ENCODE measurements at regions not wholly inside any gene's neighbourhood (a gene's known extent, or its start where the extent isn't known, plus 50 kb on each side); places are given as distances from the start of the nearest gene placed in this dataset.

GRCh38 chr13:33372251-33372919 lies 86.8 kb upstream of the STARD13 start:
- TF ChIP-seq SIN3A (IDR thresholded peaks at IDR 0.05; ENCODE audit: borderline replicate concordance, insufficient read depth, low read length) (no peak), POLR2AphosphoS5 (IDR thresholded peaks at IDR 0.05; ENCODE audit: low read depth, low read length) (no peak), TAF1 (IDR thresholded peaks at IDR 0.05; ENCODE audit: borderline replicate concordance, insufficient read depth, low read length) (no peak), FOXP2 (optimal IDR thresholded peaks at IDR 0.05; ENCODE audit: borderline replicate concordance, extremely low read depth, extremely low read length, insufficient read depth) (no peak)
- TF ChIP-seq, protein P1, sequence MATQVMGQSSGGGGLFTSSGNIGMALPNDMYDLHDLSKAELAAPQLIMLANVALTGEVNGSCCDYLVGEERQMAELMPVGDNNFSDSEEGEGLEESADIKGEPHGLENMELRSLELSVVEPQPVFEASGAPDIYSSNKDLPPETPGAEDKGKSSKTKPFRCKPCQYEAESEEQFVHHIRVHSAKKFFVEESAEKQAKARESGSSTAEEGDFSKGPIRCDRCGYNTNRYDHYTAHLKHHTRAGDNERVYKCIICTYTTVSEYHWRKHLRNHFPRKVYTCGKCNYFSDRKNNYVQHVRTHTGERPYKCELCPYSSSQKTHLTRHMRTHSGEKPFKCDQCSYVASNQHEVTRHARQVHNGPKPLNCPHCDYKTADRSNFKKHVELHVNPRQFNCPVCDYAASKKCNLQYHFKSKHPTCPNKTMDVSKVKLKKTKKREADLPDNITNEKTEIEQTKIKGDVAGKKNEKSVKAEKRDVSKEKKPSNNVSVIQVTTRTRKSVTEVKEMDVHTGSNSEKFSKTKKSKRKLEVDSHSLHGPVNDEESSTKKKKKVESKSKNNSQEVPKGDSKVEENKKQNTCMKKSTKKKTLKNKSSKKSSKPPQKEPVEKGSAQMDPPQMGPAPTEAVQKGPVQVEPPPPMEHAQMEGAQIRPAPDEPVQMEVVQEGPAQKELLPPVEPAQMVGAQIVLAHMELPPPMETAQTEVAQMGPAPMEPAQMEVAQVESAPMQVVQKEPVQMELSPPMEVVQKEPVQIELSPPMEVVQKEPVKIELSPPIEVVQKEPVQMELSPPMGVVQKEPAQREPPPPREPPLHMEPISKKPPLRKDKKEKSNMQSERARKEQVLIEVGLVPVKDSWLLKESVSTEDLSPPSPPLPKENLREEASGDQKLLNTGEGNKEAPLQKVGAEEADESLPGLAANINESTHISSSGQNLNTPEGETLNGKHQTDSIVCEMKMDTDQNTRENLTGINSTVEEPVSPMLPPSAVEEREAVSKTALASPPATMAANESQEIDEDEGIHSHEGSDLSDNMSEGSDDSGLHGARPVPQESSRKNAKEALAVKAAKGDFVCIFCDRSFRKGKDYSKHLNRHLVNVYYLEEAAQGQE (IDR thresholded peaks at IDR 0.05; ENCODE audit: insufficient read depth in 1 of 2, low read depth in 2 of 2, low read length in 2 of 2) = no peak

DNA sequence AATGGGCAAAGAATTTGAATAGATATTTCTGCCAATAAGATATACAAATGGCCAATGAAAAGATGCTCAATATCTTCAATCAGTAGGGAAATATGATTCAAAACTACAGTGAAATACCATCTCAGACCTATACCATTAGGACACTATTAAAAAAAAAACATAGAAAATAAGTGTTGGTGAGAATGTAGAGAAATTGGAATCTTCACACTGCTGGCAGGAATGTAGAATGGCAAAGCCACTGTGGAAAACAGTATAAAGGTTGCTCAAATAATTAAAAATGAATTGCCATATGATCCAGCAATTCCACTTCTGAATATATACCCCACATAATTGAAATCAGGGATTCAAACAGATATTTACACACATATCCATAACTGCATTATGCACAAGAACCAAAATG lies 88.1 kb upstream of the STARD13 start:
- TF ChIP-seq FOXP2 (optimal IDR thresholded peaks at IDR 0.05; ENCODE audit: borderline replicate concordance, extremely low read depth, extremely low read length, insufficient read depth) = no peak
- TF ChIP-seq, protein P1 (IDR thresholded peaks at IDR 0.05; ENCODE audit: insufficient read depth in 1 of 2, low read depth in 2 of 2, low read length in 2 of 2) = no peak
- TF ChIP-seq POLR2AphosphoS5 (IDR thresholded peaks at IDR 0.05; ENCODE audit: low read depth, low read length) = no peak

- TF ChIP-seq SIN3A (IDR thresholded peaks at IDR 0.05; ENCODE audit: borderline replicate concordance, insufficient read depth, low read length) (no peak), FOXP2 (optimal IDR thresholded peaks at IDR 0.05; ENCODE audit: borderline replicate concordance, extremely low read depth, extremely low read length, insufficient read depth) (no peak), TAF1 (IDR thresholded peaks at IDR 0.05; ENCODE audit: borderline replicate concordance, insufficient read depth, low read length) (no peak), POLR2AphosphoS5 (IDR thresholded peaks at IDR 0.05; ENCODE audit: low read depth, low read length) (no peak)
- TF ChIP-seq, protein P1 (IDR thresholded peaks at IDR 0.05; ENCODE audit: insufficient read depth in 1 of 2, low read depth in 2 of 2, low read length in 2 of 2) = no peak
Observed at GRCh38 chr13:33375421-33375820, 89.9 kb upstream of the STARD13 start.

DNA sequence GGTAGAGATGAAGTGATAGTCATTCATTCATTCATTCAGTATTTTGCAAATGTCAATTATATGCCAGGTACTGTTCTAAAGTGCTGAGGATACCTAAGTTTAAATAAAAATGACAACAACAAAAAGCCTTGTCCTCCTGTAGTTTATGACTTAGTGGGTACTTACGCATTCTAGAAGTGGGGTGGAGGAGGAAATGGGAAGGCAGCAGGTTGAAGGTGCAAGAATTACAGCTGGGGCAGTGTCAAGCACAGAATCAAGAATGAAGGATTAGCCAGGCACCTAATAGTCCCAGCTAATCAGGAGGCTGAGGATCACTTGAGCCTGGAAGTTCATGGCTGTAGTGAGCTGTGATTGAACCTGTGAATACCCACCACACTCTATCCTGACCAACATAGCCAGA lies 90.7 kb upstream of the STARD13 start:
- TF ChIP-seq FOXP2 (optimal IDR thresholded peaks at IDR 0.05; ENCODE audit: borderline replicate concordance, extremely low read depth, extremely low read length, insufficient read depth) (no peak), SIN3A (IDR thresholded peaks at IDR 0.05; ENCODE audit: borderline replicate concordance, insufficient read depth, low read length) (no peak), POLR2AphosphoS5 (IDR thresholded peaks at IDR 0.05; ENCODE audit: low read depth, low read length) (no peak)

- TF ChIP-seq TAF1 (IDR thresholded peaks at IDR 0.05; ENCODE audit: borderline replicate concordance, insufficient read depth, low read length) (no peak), FOXP2 (optimal IDR thresholded peaks at IDR 0.05; ENCODE audit: borderline replicate concordance, extremely low read depth, extremely low read length, insufficient read depth) (no peak), POLR2AphosphoS5 (IDR thresholded peaks at IDR 0.05; ENCODE audit: low read depth, low read length) (no peak)
- TF ChIP-seq, protein P1 (IDR thresholded peaks at IDR 0.05; ENCODE audit: insufficient read depth in 1 of 2, low read depth in 2 of 2, low read length in 2 of 2) = no peak
Observed at GRCh38 chr13:33377411-33377810, 91.9 kb upstream of the STARD13 start.
